ENCODE measurements at regions not wholly inside any gene's neighbourhood (a gene's known extent, or its start where the extent isn't known, plus 50 kb on each side); places are given as distances from the start of the nearest gene placed in this dataset.

DNA sequence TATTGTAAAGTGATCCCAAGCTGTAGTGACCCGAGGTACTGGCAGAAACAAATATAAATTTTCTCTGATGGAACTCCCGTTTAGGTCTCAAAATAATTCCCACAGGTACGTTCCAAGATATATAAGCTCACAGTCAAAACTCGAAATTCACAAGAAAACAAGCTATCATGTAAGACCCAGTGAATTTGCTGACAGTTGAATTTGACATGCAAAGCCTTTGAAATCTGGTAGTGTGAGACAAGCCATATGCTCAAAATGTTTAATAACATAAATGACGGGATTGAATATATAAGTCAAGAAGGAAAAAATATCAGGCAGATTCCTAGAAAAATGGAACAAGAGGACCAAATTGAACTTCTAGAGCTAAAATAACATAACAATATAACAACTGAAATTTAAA is 252.8 kb downstream of the TMA16 start:
- TF ChIP-seq, protein P1, sequence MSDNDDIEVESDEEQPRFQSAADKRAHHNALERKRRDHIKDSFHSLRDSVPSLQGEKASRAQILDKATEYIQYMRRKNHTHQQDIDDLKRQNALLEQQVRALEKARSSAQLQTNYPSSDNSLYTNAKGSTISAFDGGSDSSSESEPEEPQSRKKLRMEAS (IDR thresholded peaks at IDR 0.05), result no peak
- TF ChIP-seq, protein P2, sequence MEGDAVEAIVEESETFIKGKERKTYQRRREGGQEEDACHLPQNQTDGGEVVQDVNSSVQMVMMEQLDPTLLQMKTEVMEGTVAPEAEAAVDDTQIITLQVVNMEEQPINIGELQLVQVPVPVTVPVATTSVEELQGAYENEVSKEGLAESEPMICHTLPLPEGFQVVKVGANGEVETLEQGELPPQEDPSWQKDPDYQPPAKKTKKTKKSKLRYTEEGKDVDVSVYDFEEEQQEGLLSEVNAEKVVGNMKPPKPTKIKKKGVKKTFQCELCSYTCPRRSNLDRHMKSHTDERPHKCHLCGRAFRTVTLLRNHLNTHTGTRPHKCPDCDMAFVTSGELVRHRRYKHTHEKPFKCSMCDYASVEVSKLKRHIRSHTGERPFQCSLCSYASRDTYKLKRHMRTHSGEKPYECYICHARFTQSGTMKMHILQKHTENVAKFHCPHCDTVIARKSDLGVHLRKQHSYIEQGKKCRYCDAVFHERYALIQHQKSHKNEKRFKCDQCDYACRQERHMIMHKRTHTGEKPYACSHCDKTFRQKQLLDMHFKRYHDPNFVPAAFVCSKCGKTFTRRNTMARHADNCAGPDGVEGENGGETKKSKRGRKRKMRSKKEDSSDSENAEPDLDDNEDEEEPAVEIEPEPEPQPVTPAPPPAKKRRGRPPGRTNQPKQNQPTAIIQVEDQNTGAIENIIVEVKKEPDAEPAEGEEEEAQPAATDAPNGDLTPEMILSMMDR (IDR thresholded peaks at IDR 0.05), result no peak
- TF ChIP-seq, protein P3, sequence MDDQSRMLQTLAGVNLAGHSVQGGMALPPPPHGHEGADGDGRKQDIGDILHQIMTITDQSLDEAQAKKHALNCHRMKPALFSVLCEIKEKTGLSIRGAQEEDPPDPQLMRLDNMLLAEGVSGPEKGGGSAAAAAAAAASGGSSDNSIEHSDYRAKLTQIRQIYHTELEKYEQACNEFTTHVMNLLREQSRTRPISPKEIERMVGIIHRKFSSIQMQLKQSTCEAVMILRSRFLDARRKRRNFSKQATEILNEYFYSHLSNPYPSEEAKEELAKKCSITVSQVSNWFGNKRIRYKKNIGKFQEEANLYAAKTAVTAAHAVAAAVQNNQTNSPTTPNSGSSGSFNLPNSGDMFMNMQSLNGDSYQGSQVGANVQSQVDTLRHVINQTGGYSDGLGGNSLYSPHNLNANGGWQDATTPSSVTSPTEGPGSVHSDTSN (IDR thresholded peaks at IDR 0.05), result no peak
- TF ChIP-seq RNF2 (IDR thresholded peaks at IDR 0.05; ENCODE audit: borderline replicate concordance, low read depth), result no peak
- TF ChIP-seq RCOR1 (IDR thresholded peaks at IDR 0.05; ENCODE audit: low read depth, low read length), result no peak
- no peak for TF ChIP-seq POLR2A (IDR thresholded peaks at IDR 0.05; ENCODE audit: low read length)
- TF ChIP-seq NFE2L2 (conservative IDR thresholded peaks at IDR 0.05; ENCODE audit: low read length), result no peak
- TF ChIP-seq EP300 (IDR thresholded peaks at IDR 0.05), result no peak
- TF ChIP-seq, protein P4, sequence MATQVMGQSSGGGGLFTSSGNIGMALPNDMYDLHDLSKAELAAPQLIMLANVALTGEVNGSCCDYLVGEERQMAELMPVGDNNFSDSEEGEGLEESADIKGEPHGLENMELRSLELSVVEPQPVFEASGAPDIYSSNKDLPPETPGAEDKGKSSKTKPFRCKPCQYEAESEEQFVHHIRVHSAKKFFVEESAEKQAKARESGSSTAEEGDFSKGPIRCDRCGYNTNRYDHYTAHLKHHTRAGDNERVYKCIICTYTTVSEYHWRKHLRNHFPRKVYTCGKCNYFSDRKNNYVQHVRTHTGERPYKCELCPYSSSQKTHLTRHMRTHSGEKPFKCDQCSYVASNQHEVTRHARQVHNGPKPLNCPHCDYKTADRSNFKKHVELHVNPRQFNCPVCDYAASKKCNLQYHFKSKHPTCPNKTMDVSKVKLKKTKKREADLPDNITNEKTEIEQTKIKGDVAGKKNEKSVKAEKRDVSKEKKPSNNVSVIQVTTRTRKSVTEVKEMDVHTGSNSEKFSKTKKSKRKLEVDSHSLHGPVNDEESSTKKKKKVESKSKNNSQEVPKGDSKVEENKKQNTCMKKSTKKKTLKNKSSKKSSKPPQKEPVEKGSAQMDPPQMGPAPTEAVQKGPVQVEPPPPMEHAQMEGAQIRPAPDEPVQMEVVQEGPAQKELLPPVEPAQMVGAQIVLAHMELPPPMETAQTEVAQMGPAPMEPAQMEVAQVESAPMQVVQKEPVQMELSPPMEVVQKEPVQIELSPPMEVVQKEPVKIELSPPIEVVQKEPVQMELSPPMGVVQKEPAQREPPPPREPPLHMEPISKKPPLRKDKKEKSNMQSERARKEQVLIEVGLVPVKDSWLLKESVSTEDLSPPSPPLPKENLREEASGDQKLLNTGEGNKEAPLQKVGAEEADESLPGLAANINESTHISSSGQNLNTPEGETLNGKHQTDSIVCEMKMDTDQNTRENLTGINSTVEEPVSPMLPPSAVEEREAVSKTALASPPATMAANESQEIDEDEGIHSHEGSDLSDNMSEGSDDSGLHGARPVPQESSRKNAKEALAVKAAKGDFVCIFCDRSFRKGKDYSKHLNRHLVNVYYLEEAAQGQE (IDR thresholded peaks at IDR 0.05), result no peak
- no peak for TF ChIP-seq RFX5 (IDR thresholded peaks at IDR 0.05)
- TF ChIP-seq POLR2AphosphoS2 (conservative IDR thresholded peaks at IDR 0.05; ENCODE audit: low read length), result no peak
- no peak for TF ChIP-seq MAFK (IDR thresholded peaks at IDR 0.05; ENCODE audit: partially characterized antibody)
- TF ChIP-seq PHF8 (IDR thresholded peaks at IDR 0.05; ENCODE audit: borderline replicate concordance, low read depth), result no peak
- no peak for TF ChIP-seq RAD21 (conservative IDR thresholded peaks at IDR 0.05 in 1 of 2, IDR thresholded peaks at IDR 0.05 in 1 of 2)

Measured in A549 (cell line).